Tibial nerve (tissue), 4 donors: ENCODE measurements at regions not wholly inside any gene's neighbourhood (a gene's known extent, or its start where the extent isn't known, plus 50 kb on each side); places are given as distances from the start of the nearest gene placed in this dataset.

Source experiments
- DNase-seq, 2 donors: peaks; one replicate each; pipeline ENCODE4 v3.0.0-alpha.2; 2019; ENCODE audit warnings: low spot score in 2 of 2
- H3K27ac ChIP-seq, 4 donors: fragments of 200-600 bp; sonication (generic) in 3 of 4; one replicate each; pipeline ENCODE4 v1.5.1; 2017 to 2019; ENCODE audit warnings: mild to moderate bottlenecking in 1 of 4
- H3K27me3 ChIP-seq, 2 donors: fragments of 200-600 bp; sonication (generic) in 1 of 2; one replicate each; pipeline versions ENCODE4 v1.5.1 to v1.6.0; 2017 to 2019
- H3K36me3 ChIP-seq, 3 donors: fragments of 200-600 bp; sonication (generic); one replicate each; pipeline ENCODE4 v1.5.1; 2018 to 2019
- H3K4me1 ChIP-seq, 4 donors: fragments of 200-600 bp; sonication (generic) in 3 of 4; one replicate each; pipeline ENCODE4 v1.5.1; 2017 to 2019
- H3K4me3 ChIP-seq, 4 donors: fragments of 200-600 bp; sonication (generic) in 3 of 4; one replicate each; pipeline ENCODE4 v1.5.1; 2017 to 2019; ENCODE audit warnings: mild to moderate bottlenecking in 1 of 4, moderate library complexity in 1 of 4
- H3K9me3 ChIP-seq, 4 donors: fragments of 200-600 bp; sonication (generic) in 3 of 4; one replicate each; pipeline ENCODE4 v1.5.1; 2017 to 2019
- CTCF ChIP-seq, 5 experiments: fragments of 200-600 bp in 3 of 5; fragments of 450-650 bp in 2 of 5; sonication (generic) in 3 of 5; IDR thresholded peaks; one replicate each; pipeline ENCODE4 v1.5.1; 2016 to 2019; ENCODE audit warnings: antibody characterized with exemption in 5 of 5, mild to moderate bottlenecking in 3 of 5, moderate library complexity in 2 of 5
- EP300 ChIP-seq, 2 donors: sonication (generic); formaldehyde crosslinking; IDR thresholded peaks; one replicate each; pipeline ENCODE4 v1.6.1; 2017; ENCODE audit warnings: antibody characterized with exemption in 2 of 2, mild to moderate bottlenecking in 1 of 2
- POLR2A ChIP-seq, 2 donors: fragments of 450-650 bp; IDR thresholded peaks; one replicate each; pipeline ENCODE4 v1.6.1; 2017; ENCODE audit warnings: antibody characterized with exemption in 2 of 2, mild to moderate bottlenecking in 2 of 2, moderate library complexity in 2 of 2
- WGBS, 2 donors: methylation state at CpG; one replicate each; pipeline ENCODE4 v1.1.5; 2018; 5-methylcytosine and 5-hydroxymethylcytosine counted together

DNA sequence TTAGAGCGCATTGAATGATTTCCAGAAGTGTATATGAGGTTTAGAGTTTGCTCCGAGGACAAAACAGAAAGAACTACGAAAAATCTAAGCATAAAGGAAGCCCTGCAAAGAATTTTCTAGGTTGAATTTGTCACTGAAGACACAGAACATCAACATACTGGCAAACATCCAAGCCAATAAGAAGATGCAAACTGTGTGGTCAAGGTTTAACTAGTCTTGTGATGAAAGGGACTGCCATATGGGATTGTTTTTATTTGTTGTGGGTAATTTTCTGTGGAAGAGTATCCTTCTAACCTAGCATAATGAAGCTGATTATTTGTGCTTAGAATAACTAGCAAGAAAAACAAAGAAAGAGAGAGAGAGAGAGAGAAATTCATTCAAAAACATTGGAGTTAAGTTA lies 492.0 kb upstream of the ERCC4 start:
- Histone ChIP-seq H3K27me3 (no peaks in the 10 kb centered on the region), H3K4me1 (no peaks in the 10 kb centered on the region), H3K9me3 (peaks cover 0 to 10% (median 0%) of the 10 kb centered on the region in 4 donors), H3K27ac (no peak overlapping the region), H3K36me3 (no peaks in the 10 kb centered on the region), H3K4me3 (no peak overlapping the region)
- DNase-seq: no peak
- 66 to 74% methylated on average over 3 of the region's 3 CpGs for WGBS, 2 donors
- TF ChIP-seq CTCF (IDR thresholded peaks at IDR 0.05): no peak
- TF ChIP-seq POLR2A (IDR thresholded peaks at IDR 0.05): no peak
- TF ChIP-seq EP300 (IDR thresholded peaks at IDR 0.05): no peak

DNA sequence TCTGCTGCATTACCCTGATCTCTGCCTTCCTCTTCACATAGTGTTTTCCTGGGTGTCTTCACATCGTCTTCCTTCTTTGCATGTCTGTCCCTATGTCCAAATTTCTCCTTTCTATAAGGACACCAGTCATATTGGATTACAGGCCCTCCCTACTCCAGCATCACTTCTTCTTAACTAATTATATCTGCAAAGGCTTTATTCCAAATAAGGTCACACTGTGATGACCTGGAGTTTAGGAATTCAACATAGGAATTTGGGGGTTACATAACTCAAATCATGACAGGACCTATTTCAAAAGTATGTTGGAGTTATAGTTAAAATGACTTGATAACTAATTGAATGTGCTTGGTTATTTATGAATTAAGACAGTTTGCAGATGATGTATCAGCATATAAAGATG lies 490.5 kb upstream of the ERCC4 start:
- Histone ChIP-seq H3K27ac (no peak overlapping the region), H3K4me3 (no peak overlapping the region), H3K27me3 (no peaks in the 10 kb centered on the region), H3K36me3 (no peaks in the 10 kb centered on the region), H3K4me1 (no peaks in the 10 kb centered on the region), H3K9me3 (peaks cover 0 to 10% (median 0%) of the 10 kb centered on the region in 4 donors)
- DNase-seq: no peak
- 61 to 89% methylated on average over 1 of the region's 1 CpG for WGBS, 2 donors
- no peak for TF ChIP-seq EP300 (IDR thresholded peaks at IDR 0.05)
- TF ChIP-seq CTCF (IDR thresholded peaks at IDR 0.05): no peak
- no peak for TF ChIP-seq POLR2A (IDR thresholded peaks at IDR 0.05)

DNA sequence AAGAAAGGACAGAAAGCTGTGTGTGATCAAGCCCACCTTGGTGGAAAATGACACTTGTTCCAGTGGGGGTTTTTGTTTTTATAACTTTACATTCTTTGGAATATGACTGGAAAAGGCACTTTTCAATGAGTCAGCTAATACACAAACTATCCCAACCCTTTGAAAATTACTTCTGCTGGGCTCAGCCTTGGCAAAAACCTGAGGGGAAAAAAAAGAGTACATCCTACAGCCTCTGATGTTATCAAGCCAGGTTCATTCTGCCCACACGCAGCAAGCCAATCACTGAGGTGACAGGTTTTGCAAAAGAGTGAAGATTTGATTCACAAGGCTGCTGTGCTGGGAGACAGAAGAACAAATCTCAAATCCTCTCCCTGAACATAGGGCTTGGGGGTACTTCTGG lies 484.5 kb upstream of the ERCC4 start:
- TF ChIP-seq CTCF (IDR thresholded peaks at IDR 0.05) (no peak), POLR2A (IDR thresholded peaks at IDR 0.05) (no peak)
- H3K27ac ChIP-seq: no peak overlapping the region
- H3K36me3 ChIP-seq: no peaks in the 10 kb centered on the region
- H3K4me3 ChIP-seq: no peak overlapping the region
- H3K4me1 ChIP-seq: no peaks in the 10 kb centered on the region
- H3K27me3 ChIP-seq: no peaks in the 10 kb centered on the region
- DNase-seq: no peak
- H3K9me3 ChIP-seq: no peaks in the 10 kb centered on the region
- 76 to 88% methylated on average over 1 of the region's 1 CpG for WGBS, 2 donors

- TF ChIP-seq CTCF (IDR thresholded peaks at IDR 0.05) (no peak), EP300 (IDR thresholded peaks at IDR 0.05) (no peak), POLR2A (IDR thresholded peaks at IDR 0.05) (no peak)
- H3K4me1 ChIP-seq: no peaks in the 10 kb centered on the region
- 73 to 82% methylated on average over 3 of the region's 3 CpGs for WGBS, 2 donors
- H3K27ac ChIP-seq: no peak overlapping the region
- no peaks in the 10 kb centered on the region for H3K9me3 ChIP-seq
- no peaks in the 10 kb centered on the region for H3K36me3 ChIP-seq
- no peaks in the 10 kb centered on the region for H3K27me3 ChIP-seq
- DNase-seq: no peak
- H3K4me3 ChIP-seq: no peak overlapping the region
Observed at GRCh38 chr16:13435873-13436474, 484.0 kb upstream of the ERCC4 start.

DNA sequence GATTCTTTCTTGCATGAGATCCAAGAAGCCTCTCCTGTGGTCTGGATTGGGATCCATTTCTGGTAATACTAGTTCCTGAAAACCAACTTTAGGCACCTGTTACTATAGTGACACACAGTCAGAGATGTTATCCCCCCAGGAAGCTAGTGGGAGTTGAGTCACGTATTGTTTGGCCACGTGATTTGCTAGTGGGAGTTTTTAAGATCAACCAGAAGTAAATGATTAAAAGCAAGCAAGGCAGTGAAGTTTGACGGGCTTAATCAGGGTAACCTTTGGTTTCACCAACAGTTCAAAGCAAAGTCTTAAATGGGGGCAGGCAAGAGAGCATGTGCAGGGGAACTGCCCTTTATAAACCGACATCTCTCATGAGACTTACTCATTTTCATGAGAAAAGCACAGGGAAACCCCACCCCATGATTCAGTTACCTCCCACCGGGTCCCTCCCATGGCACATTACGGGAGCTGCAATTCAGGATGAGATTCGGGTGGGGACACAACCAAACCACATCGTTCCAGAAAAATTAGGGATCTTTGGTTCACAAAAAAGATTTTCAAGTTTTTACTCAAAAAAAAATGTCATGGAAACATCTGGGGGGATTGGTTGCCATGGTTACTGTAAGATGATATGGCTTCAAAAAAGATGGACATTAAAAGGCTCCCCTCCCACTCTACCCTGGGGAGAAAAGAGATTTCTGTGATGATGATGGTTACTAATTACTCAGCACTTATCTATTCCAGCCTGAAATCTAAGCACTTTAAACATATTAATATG lies 483.1 kb upstream of the ERCC4 start:
- no peak for DNase-seq
- Histone ChIP-seq H3K27ac (no peak overlapping the region), H3K9me3 (no peaks in the 10 kb centered on the region), H3K4me1 (no peaks in the 10 kb centered on the region), H3K36me3 (no peaks in the 10 kb centered on the region), H3K4me3 (no peak overlapping the region), H3K27me3 (no peaks in the 10 kb centered on the region)
- 66 to 76% methylated on average over 8 of the region's 8 CpGs for WGBS, 2 donors
- TF ChIP-seq CTCF (IDR thresholded peaks at IDR 0.05): no peak
- no peak for TF ChIP-seq POLR2A (IDR thresholded peaks at IDR 0.05)
- TF ChIP-seq EP300 (IDR thresholded peaks at IDR 0.05): no peak
